HT1080 (cell line): ENCODE measurements at regions not wholly inside any gene's neighbourhood (a gene's known extent, or its start where the extent isn't known, plus 50 kb on each side); places are given as distances from the start of the nearest gene placed in this dataset.

Experiments used
- DNase-seq: peaks from one replicate; pipeline ENCODE4 v3.0.0-alpha.2; 2015; ENCODE audit warnings: low read depth

GRCh38 chr15:92565351-92566125 is 90.0 kb downstream of the FAM174B start:
- DNase-seq = no peak

- DNase-seq = no peak
Observed at GRCh38 chr15:92561754-92562153, 93.8 kb downstream of the FAM174B start.

GRCh38 chr15:92553317-92553716 is 102.3 kb downstream of the FAM174B start:
- no peak for DNase-seq

GRCh38 chr15:92545996-92546395 is 109.6 kb downstream of the FAM174B start:
- DNase-seq = no peak

GRCh38 chr15:92541291-92542200 is 114.0 kb downstream of the FAM174B start:
- no peak for DNase-seq

GRCh38 chr15:92538115-92538514 is 117.5 kb downstream of the FAM174B start:
- no peak for DNase-seq

GRCh38 chr15:92533298-92533697 is 122.3 kb downstream of the FAM174B start:
- DNase-seq = peak; percentile 19

- DNase-seq = no peak
Observed at GRCh38 chr15:92531406-92531805, 124.2 kb downstream of the FAM174B start.

- peak; percentile 21 for DNase-seq
Observed at GRCh38 chr15:92528736-92529135, 126.8 kb downstream of the FAM174B start.

- DNase-seq = no peak
Observed at GRCh38 chr15:92527197-92527596, 128.4 kb downstream of the FAM174B start.

GRCh38 chr15:92525758-92526245 is 129.8 kb downstream of the FAM174B start:
- DNase-seq = no peak

GRCh38 chr15:92524874-92525565 is 130.6 kb downstream of the FAM174B start:
- no peak for DNase-seq

GRCh38 chr15:92524161-92524560 is 130.5 kb downstream of the ST8SIA2 start:
- no peak for DNase-seq

GRCh38 chr15:92523176-92523575 is 129.5 kb downstream of the ST8SIA2 start:
- no peak for DNase-seq

- DNase-seq = peak; percentile 48
Observed at GRCh38 chr15:92521624-92522008, 127.9 kb downstream of the ST8SIA2 start.

- DNase-seq = no peak
Observed at GRCh38 chr15:92520914-92521623, 127.4 kb downstream of the ST8SIA2 start.

- no peak for DNase-seq
Observed at GRCh38 chr15:92519709-92520108, 126.0 kb downstream of the ST8SIA2 start.
